ENCODE measurements at regions not wholly inside any gene's neighbourhood (a gene's known extent, or its start where the extent isn't known, plus 50 kb on each side); places are given as distances from the start of the nearest gene placed in this dataset.

GRCh38 chr6:106908386-106908840 lies 66.1 kb downstream of the CD24 start:
- POLR2A ChIA-PET = no interaction called here
- no peak overlapping the region for H3K4me2 ChIP-seq (ENCODE audit: control insufficient read depth, insufficient read depth)
- no peaks in the 10 kb centered on the region for H3K4me1 ChIP-seq (ENCODE audit: control insufficient read depth, insufficient read depth, low read length)
- in situ Hi-C loops (cut with MboI) (no loop called here), intact Hi-C loops (cut with micrococcal nuclease; ENCODE audit: unreplicated experiment) (no loop called here)
- 44% methylated on average over 3 of the region's 3 CpGs for WGBS (ENCODE audit: insufficient coverage, insufficient replicate concordance, low lambda C conversion rate, missing lambda C conversion rate)
- TF ChIP-seq LARP7 (IDR thresholded peaks at IDR 0.05) (no peak), NFIC (IDR thresholded peaks at IDR 0.05; ENCODE audit: low read depth, low read length) (no peak), ASH2L (IDR thresholded peaks at IDR 0.05; ENCODE audit: borderline replicate concordance, low read depth) (no peak), MTA2 (IDR thresholded peaks at IDR 0.05; ENCODE audit: low read depth) (no peak), BCL3 (IDR thresholded peaks at IDR 0.05; ENCODE audit: borderline replicate concordance, insufficient read depth, low read depth, low read length, poor library complexity, severe bottlenecking) (no peak), JUND (IDR thresholded peaks at IDR 0.05; ENCODE audit: low read depth, low read length) (no peak), MTA3 (IDR thresholded peaks at IDR 0.05; ENCODE audit: borderline replicate concordance, low read length) (no peak), ZBTB4 (CRISPR knock-in tag; IDR thresholded peaks at IDR 0.05) (no peak), NR2F1 (conservative IDR thresholded peaks at IDR 0.05) (no peak), CEBPB (IDR thresholded peaks at IDR 0.05; ENCODE audit: borderline replicate concordance in 1 of 2, low read depth in 2 of 2, low read length in 2 of 2) (no peak), KLF5 (IDR thresholded peaks at IDR 0.05; ENCODE audit: partially characterized antibody) (no peak)
- peak; percentile 60 for ATAC-seq
- no peak overlapping the region for H3K9ac ChIP-seq (ENCODE audit: control insufficient read depth, insufficient read depth, low read length)
- no TSS peak for BruUV-seq (replicated peaks)
- H4K20me1 ChIP-seq (ENCODE audit: control insufficient read depth, insufficient read depth) = no peaks in the 10 kb centered on the region
- SMC1A ChIA-PET (ENCODE audit: uncharacterized antibody, unreplicated experiment) = interaction anchor here (0.9 to 1.1 kb wide), 3 partner anchors 25 to 58 kb away, joined by 3 read pairs; no protein-coding TSS in a partner anchor
- DNase-seq (ENCODE audit: low read depth, low spot score) = no peak
- H3K79me2 ChIP-seq (ENCODE audit: control insufficient read depth, insufficient read depth, low read length) = no peaks in the 10 kb centered on the region
- no peaks in the 10 kb centered on the region for H3K27me3 ChIP-seq (replicated peaks in 1 of 2; ENCODE audit: control insufficient read depth in 2 of 2, insufficient read depth in 2 of 2, low read length in 1 of 2)
- no peak overlapping the region for H3K4me3 ChIP-seq
- no peak overlapping the region for H3K27ac ChIP-seq (ENCODE audit: control insufficient read depth, insufficient read depth)
- H3K9me3 ChIP-seq (replicated peaks; ENCODE audit: control insufficient read depth, insufficient read depth, low read length) = no peaks in the 10 kb centered on the region; the same call in 2 of the 3 replicates
- no peaks in the 10 kb centered on the region for H3K36me3 ChIP-seq (ENCODE audit: control insufficient read depth in 2 of 2, insufficient read depth in 2 of 2, low read length in 1 of 2)
- FAIRE-seq = no peak
- RAD21 ChIA-PET (ENCODE audit: unreplicated experiment) = interaction anchor here (1.0 kb wide), 1 partner anchor 31 kb away, joined by 3 read pairs; no protein-coding TSS in a partner anchor
- CTCF ChIA-PET = no interaction called here
- no peak overlapping the region for H2AFZ ChIP-seq (ENCODE audit: control insufficient read depth, low read depth, low read length)
